Right lobe of liver (tissue), 6 donors: ENCODE measurements at regions not wholly inside any gene's neighbourhood (a gene's known extent, or its start where the extent isn't known, plus 50 kb on each side); places are given as distances from the start of the nearest gene placed in this dataset.

Experiments
- ATAC-seq, 4 donors: fragments of 200-7000 bp; cut with Tn5 transposase; one replicate each; pipeline ENCODE4 v1.9.1; 2020; ENCODE audit warnings: mild to moderate bottlenecking in 4 of 4, moderate library complexity in 4 of 4
- DNase-seq, 3 donors: peaks; one replicate each; pipeline ENCODE4 v3.0.0-alpha.2; 2020
- H3K27ac ChIP-seq, 3 donors: fragments of 200-600 bp; one replicate each; pipeline ENCODE4 v1.8.0; 2022
- H3K27me3 ChIP-seq, 2 donors: fragments of 200-600 bp; one replicate each; pipeline ENCODE4 v1.8.0; 2022
- H3K36me3 ChIP-seq, 4 donors: fragments of 200-600 bp; sonication (generic) in 1 of 4; one replicate each; pipeline versions ENCODE4 v1.5.1 to v1.8.0; 2017 to 2022; ENCODE audit warnings: control low read depth in 1 of 4
- H3K4me1 ChIP-seq, 4 donors: fragments of 200-600 bp; sonication (generic) in 1 of 4; one replicate each; pipeline versions ENCODE4 v1.5.1 to v1.8.0; 2017 to 2022; ENCODE audit warnings: control low read depth in 1 of 4
- H3K4me3 ChIP-seq, 3 donors: fragments of 200-600 bp; one replicate each; pipeline ENCODE4 v1.8.0; 2022
- H3K9me3 ChIP-seq, 4 donors: fragments of 200-600 bp; sonication (generic) in 1 of 4; one replicate each; pipeline versions ENCODE4 v1.5.1 to v1.8.0; 2017 to 2022; ENCODE audit warnings: control low read depth in 1 of 4
- POLR2A ChIP-seq: fragments of 450-650 bp; IDR thresholded peaks from one replicate; pipeline ENCODE4 v1.6.1; 2017; ENCODE audit warnings: antibody characterized with exemption, mild to moderate bottlenecking
- WGBS: methylation state at CpG from one replicate; pipeline ENCODE4 v1.1.6; 2018; ENCODE audit warnings: low coverage, low lambda C conversion rate; ENCODE audit not compliant: insufficient coverage; ENCODE audit errors: missing lambda C conversion rate; 5-methylcytosine and 5-hydroxymethylcytosine counted together
- intact Hi-C, 2 donors: fragments of 100-400 bp; cut with DNase I; formaldehyde crosslinking; loops; one replicate each; pipeline versions ENCODE4 v1.11.2 to v1.14.1; 2022
- TF ChIP-seq, protein P1 (sequence below), 4 donors: fragments of 200-600 bp in 3 of 4; fragments of 450-650 bp in 1 of 4; IDR thresholded peaks; one replicate each; pipeline versions ENCODE4 v1.5.1 to v1.8.0; 2016 to 2022; ENCODE audit warnings: antibody characterized with exemption in 4 of 4, mild to moderate bottlenecking in 2 of 4
- donor health status: DM: no; HTN: yes; CAD: no.
- donor health status: DM: no; HTN: no; CAD: no.
- donor health status: DM: no; HTN: no; CAD: no.
- donor health status: DM: no; HTN: yes; CAD: no.
- donor health status: DM: no; HTN: yes; CAD: no.

DNA sequence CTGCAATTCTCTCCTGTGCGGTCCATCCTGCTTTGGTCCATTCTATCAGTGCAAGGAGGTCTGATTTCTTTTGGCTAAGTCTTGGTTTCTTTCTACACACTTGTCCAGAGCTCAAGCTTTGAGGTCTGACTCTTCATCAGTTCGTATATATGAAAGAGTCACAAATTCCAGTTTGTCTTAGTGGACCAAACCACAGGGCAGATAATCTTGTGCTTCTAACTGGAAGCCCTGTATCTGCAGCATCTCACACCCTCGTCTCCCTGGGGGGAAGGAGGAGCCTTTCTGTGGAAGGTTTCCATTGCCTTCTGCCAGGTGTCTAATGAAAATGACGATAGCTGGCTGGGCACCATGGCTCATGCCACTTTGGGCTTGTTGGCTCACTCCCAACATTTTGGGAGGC, 148.5 kb downstream of the SPP2 start:
- Histone ChIP-seq H3K4me1 (no peaks in the 10 kb centered on the region), H3K9me3 (no peaks in the 10 kb centered on the region), H3K27me3 (no peaks in the 10 kb centered on the region), H3K27ac (no peak overlapping the region), H3K36me3 (no peaks in the 10 kb centered on the region), H3K4me3 (no peak overlapping the region)
- DNase-seq (no peak), ATAC-seq (no peak)
- TF ChIP-seq, protein P1, sequence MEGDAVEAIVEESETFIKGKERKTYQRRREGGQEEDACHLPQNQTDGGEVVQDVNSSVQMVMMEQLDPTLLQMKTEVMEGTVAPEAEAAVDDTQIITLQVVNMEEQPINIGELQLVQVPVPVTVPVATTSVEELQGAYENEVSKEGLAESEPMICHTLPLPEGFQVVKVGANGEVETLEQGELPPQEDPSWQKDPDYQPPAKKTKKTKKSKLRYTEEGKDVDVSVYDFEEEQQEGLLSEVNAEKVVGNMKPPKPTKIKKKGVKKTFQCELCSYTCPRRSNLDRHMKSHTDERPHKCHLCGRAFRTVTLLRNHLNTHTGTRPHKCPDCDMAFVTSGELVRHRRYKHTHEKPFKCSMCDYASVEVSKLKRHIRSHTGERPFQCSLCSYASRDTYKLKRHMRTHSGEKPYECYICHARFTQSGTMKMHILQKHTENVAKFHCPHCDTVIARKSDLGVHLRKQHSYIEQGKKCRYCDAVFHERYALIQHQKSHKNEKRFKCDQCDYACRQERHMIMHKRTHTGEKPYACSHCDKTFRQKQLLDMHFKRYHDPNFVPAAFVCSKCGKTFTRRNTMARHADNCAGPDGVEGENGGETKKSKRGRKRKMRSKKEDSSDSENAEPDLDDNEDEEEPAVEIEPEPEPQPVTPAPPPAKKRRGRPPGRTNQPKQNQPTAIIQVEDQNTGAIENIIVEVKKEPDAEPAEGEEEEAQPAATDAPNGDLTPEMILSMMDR (IDR thresholded peaks at IDR 0.05) = no peak
- TF ChIP-seq POLR2A = no peak
- 51% methylated on average over 3 of the region's 4 CpGs for WGBS
- intact Hi-C loops = no loop called here

DNA sequence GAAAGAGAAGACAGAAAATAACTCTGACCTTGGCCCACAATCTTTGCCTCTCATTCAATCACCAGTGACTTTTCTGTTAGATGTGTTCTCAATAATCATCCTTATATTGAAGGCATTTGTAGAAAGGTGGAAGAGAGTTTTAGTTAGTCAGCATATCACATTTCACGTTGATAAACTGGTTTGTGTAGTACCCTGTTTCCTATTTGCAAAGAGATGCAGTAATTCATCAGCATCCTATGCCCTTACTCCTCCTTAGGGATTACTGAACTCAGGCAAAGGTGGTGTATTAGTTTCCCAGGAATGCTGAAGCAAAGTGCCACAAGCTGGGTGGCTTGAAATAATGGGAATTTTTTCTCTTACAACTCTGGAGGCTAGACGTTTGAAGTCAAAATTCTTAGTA, 145.0 kb downstream of the SPP2 start:
- Histone ChIP-seq H3K4me3 (no peak overlapping the region), H3K9me3 (no peaks in the 10 kb centered on the region), H3K36me3 (no peaks in the 10 kb centered on the region), H3K27ac (no peak overlapping the region), H3K4me1 (no peaks in the 10 kb centered on the region), H3K27me3 (no peaks in the 10 kb centered on the region)
- no peak for TF ChIP-seq POLR2A
- intact Hi-C loops = no loop called here
- ATAC-seq = no peak
- no peak for DNase-seq
- 38% methylated on average over 2 of the region's 2 CpGs for WGBS

DNA sequence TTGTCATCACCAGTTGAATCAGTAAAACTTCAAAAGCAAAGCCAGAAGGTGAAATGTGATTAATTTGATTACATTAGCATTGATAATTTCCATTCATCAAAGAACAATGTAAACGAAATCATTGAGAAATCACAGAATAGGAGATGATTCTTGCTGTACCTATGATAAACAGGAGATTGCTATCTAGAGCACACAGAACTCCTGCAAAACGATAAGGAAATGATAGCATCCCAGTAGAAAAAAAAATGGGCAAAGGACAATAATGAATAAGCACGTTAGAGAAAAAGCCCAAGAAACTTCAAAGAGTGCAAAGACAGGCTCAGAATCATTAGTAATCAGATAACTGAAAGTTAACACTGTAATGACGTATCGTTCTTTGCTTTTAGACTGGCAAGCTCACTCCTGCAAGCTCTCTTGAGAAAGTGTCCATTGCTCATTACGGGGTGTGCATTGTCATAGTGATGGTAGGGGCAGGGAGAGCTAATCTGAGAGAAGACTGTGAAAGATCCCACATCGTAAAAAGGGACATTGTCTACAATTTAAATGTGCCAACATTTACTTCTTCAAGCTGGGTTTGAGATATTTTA, 143.6 kb downstream of the SPP2 start:
- Histone ChIP-seq H3K27ac (no peak overlapping the region), H3K27me3 (no peaks in the 10 kb centered on the region), H3K4me3 (no peak overlapping the region), H3K36me3 (no peaks in the 10 kb centered on the region), H3K4me1 (no peaks in the 10 kb centered on the region), H3K9me3 (no peaks in the 10 kb centered on the region)
- WGBS = 39% methylated on average over 7 of the region's 7 CpGs
- DNase-seq (no peak), ATAC-seq (no peak)
- intact Hi-C loops = no loop called here
- TF ChIP-seq, protein P1 (IDR thresholded peaks at IDR 0.05) = no peak
- TF ChIP-seq POLR2A = no peak

DNA sequence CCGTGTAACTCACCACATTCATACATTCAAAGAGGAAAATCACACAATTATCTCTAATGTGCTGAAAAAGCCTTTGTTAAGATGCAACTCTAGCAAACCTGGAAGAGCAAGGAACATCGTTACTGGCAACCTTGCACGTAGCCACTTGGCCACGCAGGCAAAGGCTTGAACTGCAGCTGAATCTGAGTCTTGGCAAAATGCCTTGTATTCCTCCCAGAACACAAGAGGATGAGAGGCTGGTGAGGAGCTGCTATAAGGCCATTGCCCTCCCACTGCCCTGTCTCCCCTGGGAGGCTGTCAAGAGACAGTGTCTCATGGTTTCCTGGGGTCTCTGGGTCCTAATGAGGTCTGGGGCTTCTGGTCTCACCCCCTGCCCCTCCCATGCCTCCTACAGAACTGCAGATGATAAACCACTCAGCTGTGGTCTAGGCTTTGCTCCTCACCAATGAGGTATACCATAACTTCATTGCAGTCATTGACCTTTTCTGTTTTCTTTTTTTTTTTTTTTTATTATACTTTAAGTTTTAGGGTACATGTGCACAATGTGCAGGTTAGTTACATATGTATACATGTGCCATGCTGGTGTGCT, 141.4 kb downstream of the SPP2 start:
- Histone ChIP-seq H3K4me1 (no peaks in the 10 kb centered on the region), H3K27ac (no peak overlapping the region), H3K4me3 (no peak overlapping the region), H3K9me3 (no peaks in the 10 kb centered on the region), H3K27me3 (no peaks in the 10 kb centered on the region), H3K36me3 (no peaks in the 10 kb centered on the region)
- DNase-seq (no peak), ATAC-seq (peak in 1 of 4 donors; percentile 38)
- TF ChIP-seq, protein P1 (IDR thresholded peaks at IDR 0.05) = no peak
- TF ChIP-seq POLR2A = no peak
- intact Hi-C loops = no loop called here
- 62% methylated on average over 4 of the region's 4 CpGs for WGBS

DNA sequence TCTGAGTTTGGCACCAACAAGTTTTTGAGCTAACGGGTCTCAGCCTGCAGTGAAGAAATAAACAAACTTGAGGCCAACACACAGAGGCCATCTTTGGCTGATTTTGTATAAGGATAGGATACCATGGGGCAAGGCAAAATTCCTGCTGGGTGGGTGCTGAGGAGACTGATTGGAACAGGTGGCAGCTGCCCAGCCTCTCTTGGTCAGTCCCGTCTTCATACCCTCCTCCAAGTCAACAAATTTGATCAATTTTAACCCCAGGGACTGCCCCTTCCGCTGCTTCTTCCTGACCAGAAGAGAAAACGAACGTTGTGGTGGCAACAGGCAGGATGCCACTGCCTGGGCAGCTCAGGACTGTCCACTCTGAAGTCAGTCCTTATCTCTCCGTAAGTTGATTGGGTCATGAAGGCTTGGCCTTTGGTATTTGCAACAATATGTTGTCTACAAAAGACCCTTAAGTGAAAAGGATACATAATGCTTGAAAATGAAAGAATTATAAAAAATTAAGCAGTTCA, 139.3 kb downstream of the SPP2 start:
- 53% methylated on average over 6 of the region's 6 CpGs for WGBS
- no peaks in the 10 kb centered on the region for H3K9me3 ChIP-seq
- no peak overlapping the region for H3K4me3 ChIP-seq
- intact Hi-C loops = no loop called here
- TF ChIP-seq, protein P1 (IDR thresholded peaks at IDR 0.05) = no peak
- no peaks in the 10 kb centered on the region for H3K4me1 ChIP-seq
- ATAC-seq = no peak
- H3K27me3 ChIP-seq = no peaks in the 10 kb centered on the region
- no peak overlapping the region for H3K27ac ChIP-seq
- no peak for DNase-seq
- H3K36me3 ChIP-seq = no peaks in the 10 kb centered on the region
